PC-3 (cell line): ENCODE measurements at regions not wholly inside any gene's neighbourhood (a gene's known extent, or its start where the extent isn't known, plus 50 kb on each side); places are given as distances from the start of the nearest gene placed in this dataset.

Source experiments
- ATAC-seq: fragments of 200-7000 bp; cut with Tn5 transposase; 2 replicates; pipeline ENCODE4 v1.9.1; 2020; ENCODE audit warnings: mild to moderate bottlenecking, moderate library complexity
- BruUV-seq: library from RNA; stranded (reverse); fragments of 400-500 nt; replicated peaks from 2 replicates; lab custom pipeline; 2021; lab: Mats Ljungman, UMichigan
- CTCF ChIA-PET: fragments of 300-600 bp; sonication (Branson Sonifier 250); formaldehyde crosslinking; loops from one replicate; lab custom pipeline; 2022; ENCODE audit warnings: antibody characterized with exemption; lab: Charles Lee
- POLR2A ChIA-PET: fragments of 300-600 bp; sonication (Branson Sonifier 250); formaldehyde crosslinking; loops from one replicate; lab custom pipeline; 2022; ENCODE audit warnings: antibody characterized with exemption; ENCODE audit not compliant: unreplicated experiment; lab: Charles Lee
- DNase-seq: peaks from one replicate; pipeline ENCODE4 v3.0.0-alpha.2; 2015
- H2AFZ ChIP-seq: fragments of 300-600 bp; sonication (generic); 2 replicates; pipeline ENCODE4 v1.6.0; 2016; ENCODE audit warnings: antibody characterized with exemption, low read length
- H3F3A ChIP-seq: fragments of 300-600 bp; sonication (generic); one replicate; pipeline ENCODE4 v1.6.0; 2017; ENCODE audit warnings: antibody characterized with exemption, low read length, control low read depth, mild to moderate bottlenecking; ENCODE audit not compliant: unreplicated experiment
- H3K27ac ChIP-seq: fragments of 300-600 bp; sonication (generic); 2 replicates; pipeline ENCODE4 v1.5.1; 2016; ENCODE audit warnings: mild to moderate bottlenecking, low read length
- H3K27me3 ChIP-seq: fragments of 300-600 bp; sonication (generic); 2 replicates; pipeline ENCODE4 v1.6.1; 2016; ENCODE audit warnings: low read length, mixed read lengths
- H3K36me3 ChIP-seq: fragments of 300-600 bp; sonication (generic); 2 replicates; pipeline ENCODE4 v1.6.1; 2016; ENCODE audit warnings: low read depth, mixed run types, low read length, mixed read lengths
- H3K4me1 ChIP-seq: fragments of 300-600 bp; sonication (generic); 2 replicates; pipeline ENCODE4 v1.5.1; 2016; ENCODE audit warnings: low read length; ENCODE audit not compliant: insufficient read depth
- H3K4me2 ChIP-seq: fragments of 300-600 bp; sonication (generic); 2 replicates; pipeline ENCODE4 v1.6.0; 2016; ENCODE audit warnings: low read length
- H3K4me3 ChIP-seq: fragments of 300-600 bp; sonication (generic); 2 replicates; pipeline ENCODE4 v1.5.1; 2016; ENCODE audit warnings: mild to moderate bottlenecking, low read length, mixed read lengths
- H3K79me2 ChIP-seq: fragments of 300-600 bp; sonication (generic); 2 replicates; pipeline ENCODE4 v1.6.1; 2017; ENCODE audit warnings: low read length, mixed read lengths
- H3K9ac ChIP-seq: fragments of 300-600 bp; sonication (generic); 2 replicates; pipeline ENCODE4 v1.6.0; 2016; ENCODE audit warnings: mild to moderate bottlenecking, low read length
- H3K9me2 ChIP-seq: fragments of 300-600 bp; sonication (generic); replicated peaks from 2 replicates; pipeline ENCODE4 v1.6.1; 2016; ENCODE audit warnings: mixed run types, low read length, mixed read lengths
- H3K9me3 ChIP-seq: fragments of 300-600 bp; sonication (generic); 2 replicates; pipeline ENCODE4 v1.6.1; 2016; ENCODE audit warnings: low read length, mixed read lengths
- H4K20me1 ChIP-seq: fragments of 300-600 bp; sonication (generic); 2 replicates; pipeline ENCODE4 v1.6.1; 2016; ENCODE audit warnings: low read length, mixed read lengths
- CTCF ChIP-seq: fragments of 300-600 bp; sonication (generic); conservative IDR thresholded peaks from 2 replicates; pipeline ENCODE4 v1.5.1; 2017; ENCODE audit warnings: antibody characterized with exemption, low read depth, mild to moderate bottlenecking, low read length
- EZH2 ChIP-seq: fragments of 300-600 bp; sonication (generic); IDR thresholded peaks from one replicate; pipeline ENCODE4 v1.6.1; 2017; ENCODE audit warnings: antibody characterized with exemption, mild to moderate bottlenecking, low read length; ENCODE audit not compliant: unreplicated experiment
- EZH2phosphoT487 ChIP-seq: fragments of 300-600 bp; sonication (generic); IDR thresholded peaks from 2 replicates; pipeline ENCODE4 v1.6.1; 2018; ENCODE audit warnings: mild to moderate bottlenecking, antibody characterized with exemption, low read length, borderline replicate concordance
- intact Hi-C: fragments of 100-400 bp; cut with micrococcal nuclease; formaldehyde crosslinking; loops from 2 replicates; pipeline ENCODE4 v1.9.0; 2023

- no peaks in the 10 kb centered on the region for H4K20me1 ChIP-seq
- no peaks in the 10 kb centered on the region for H3K36me3 ChIP-seq
- H3K9ac ChIP-seq, result no peak overlapping the region
- BruUV-seq, result no TSS peak
- 0 out of 2 replicates have a peak, but pooled peaks cover 4% of the 10 kb centered on the region for H3K27me3 ChIP-seq
- CTCF ChIA-PET, result no interaction called here
- no peaks in the 10 kb centered on the region for H3F3A ChIP-seq
- POLR2A ChIA-PET, result no interaction called here
- TF ChIP-seq EZH2 (no peak), EZH2phosphoT487 (no peak), CTCF (no peak)
- H3K27ac ChIP-seq, result peak overlapping the region; percentile 84
- H3K4me1 ChIP-seq, result peaks cover 21% of the 10 kb centered on the region
- ATAC-seq (peak; percentile 81), DNase-seq (no peak)
- intact Hi-C loops, result no loop called here
- H3K9me3 ChIP-seq, result no peaks in the 10 kb centered on the region
- no peaks in the 10 kb centered on the region for H3K9me2 ChIP-seq
- H3K4me2 ChIP-seq, result peak overlapping the region; percentile 41
- no peak overlapping the region for H3K4me3 ChIP-seq
- peak overlapping the region; percentile 8; the same call in 1 of the 2 replicates for H2AFZ ChIP-seq
- H3K79me2 ChIP-seq, result no peaks in the 10 kb centered on the region
These were observed 143.6 kb downstream of the VAPA start for GRCh38 chr18:10057401-10057893.

- peak overlapping the region; percentile 84 for H3K27ac ChIP-seq
- ATAC-seq, result peak; percentile 64
- H3K27me3 ChIP-seq, result 0 out of 2 replicates have a peak, but pooled peaks cover 5% of the 10 kb centered on the region
- BruUV-seq, result no TSS peak
- peaks cover 21% of the 10 kb centered on the region for H3K4me1 ChIP-seq
- no peak overlapping the region for H3K4me3 ChIP-seq
- peak overlapping the region; percentile 40; the same call in 1 of the 2 replicates for H3K9ac ChIP-seq
- no peak for TF ChIP-seq CTCF
- TF ChIP-seq EZH2phosphoT487, result no peak
- TF ChIP-seq EZH2, result no peak
- peak; percentile 70 for DNase-seq
- peak overlapping the region; percentile 8; the same call in 1 of the 2 replicates for H2AFZ ChIP-seq
- H4K20me1 ChIP-seq, result no peaks in the 10 kb centered on the region
- no peaks in the 10 kb centered on the region for H3K9me3 ChIP-seq
- H3K79me2 ChIP-seq, result no peaks in the 10 kb centered on the region
- peak overlapping the region; percentile 41 for H3K4me2 ChIP-seq
- CTCF ChIA-PET, result interaction anchor here (0.5 kb wide), 1 partner anchor 263 kb away, joined by 3 read pairs; no protein-coding TSS in a partner anchor
- no peaks in the 10 kb centered on the region for H3K9me2 ChIP-seq
- intact Hi-C loops, result loop anchor here (1.0 kb wide), 1 partner anchor 42 kb away; no protein-coding TSS in a partner anchor
- H3K36me3 ChIP-seq, result no peaks in the 10 kb centered on the region
- H3F3A ChIP-seq, result no peaks in the 10 kb centered on the region
- POLR2A ChIA-PET, result no interaction called here
These were observed 144.3 kb downstream of the VAPA start for GRCh38 chr18:10057894-10058791.
